ENCODE measurements at regions not wholly inside any gene's neighbourhood (a gene's known extent, or its start where the extent isn't known, plus 50 kb on each side); places are given as distances from the start of the nearest gene placed in this dataset.

- no peak overlapping the region for H3K27ac ChIP-seq (replicated peaks)
- TF ChIP-seq CTCF (IDR thresholded peaks at IDR 0.05; ENCODE audit: insufficient read depth, low read length): no peak
- no peak for TF ChIP-seq REST (IDR thresholded peaks at IDR 0.05; ENCODE audit: insufficient replicate concordance, low read depth)
- TF ChIP-seq GABPA (IDR thresholded peaks at IDR 0.05; ENCODE audit: low read depth): no peak
- no peak for TF ChIP-seq SPI1 (IDR thresholded peaks at IDR 0.05; ENCODE audit: borderline replicate concordance, low read depth)
- TF ChIP-seq POLR2AphosphoS5 (IDR thresholded peaks at IDR 0.05; ENCODE audit: low read depth): no peak
- DNase-seq (ENCODE audit: low read depth in 1 of 2, low spot score in 1 of 2): no peak
- no peak overlapping the region for H3K4me3 ChIP-seq (replicated peaks; ENCODE audit: insufficient read depth, low read length)
- H3K27me3 ChIP-seq (ENCODE audit: insufficient read depth, poor library complexity, severe bottlenecking): peaks cover 11% of the 10 kb centered on the region
These were observed 398.7 kb downstream of the NOVA1 start for GRCh38 chr14:26199096-26199495.

GRCh38 chr14:26194816-26195215, 403.0 kb downstream of the NOVA1 start:
- Histone ChIP-seq H3K27ac (replicated peaks) (no peak overlapping the region), H3K4me3 (replicated peaks; ENCODE audit: insufficient read depth, low read length) (no peak overlapping the region), H3K27me3 (ENCODE audit: insufficient read depth, poor library complexity, severe bottlenecking) (peaks cover 8% of the 10 kb centered on the region)
- TF ChIP-seq SPI1 (IDR thresholded peaks at IDR 0.05; ENCODE audit: borderline replicate concordance, low read depth) (no peak), POLR2AphosphoS5 (IDR thresholded peaks at IDR 0.05; ENCODE audit: low read depth) (no peak), GABPA (IDR thresholded peaks at IDR 0.05; ENCODE audit: low read depth) (no peak), CTCF (IDR thresholded peaks at IDR 0.05; ENCODE audit: insufficient read depth, low read length) (no peak), REST (IDR thresholded peaks at IDR 0.05; ENCODE audit: insufficient replicate concordance, low read depth) (no peak)
- DNase-seq (ENCODE audit: low read depth in 1 of 2, low spot score in 1 of 2): no peak

GRCh38 chr14:26191671-26192070, 406.2 kb downstream of the NOVA1 start:
- Histone ChIP-seq H3K27ac (replicated peaks) (no peak overlapping the region), H3K27me3 (ENCODE audit: insufficient read depth, poor library complexity, severe bottlenecking) (peaks cover 15% of the 10 kb centered on the region), H3K4me3 (replicated peaks; ENCODE audit: insufficient read depth, low read length) (no peak overlapping the region)
- TF ChIP-seq REST (IDR thresholded peaks at IDR 0.05; ENCODE audit: insufficient replicate concordance, low read depth) (no peak), SPI1 (IDR thresholded peaks at IDR 0.05; ENCODE audit: borderline replicate concordance, low read depth) (no peak), CTCF (IDR thresholded peaks at IDR 0.05; ENCODE audit: insufficient read depth, low read length) (no peak), GABPA (IDR thresholded peaks at IDR 0.05; ENCODE audit: low read depth) (no peak), POLR2AphosphoS5 (IDR thresholded peaks at IDR 0.05; ENCODE audit: low read depth) (no peak)
- DNase-seq (ENCODE audit: low read depth in 1 of 2, low spot score in 1 of 2): no peak
